H4 (cell line): ENCODE measurements at regions not wholly inside any gene's neighbourhood (a gene's known extent, or its start where the extent isn't known, plus 50 kb on each side); places are given as distances from the start of the nearest gene placed in this dataset.
A peak's percentile ranks its signal among the peaks of the same experiment; 100 is the strongest.
"Not testable (repeated sequence)": the region's sequence is repeated elsewhere in the genome, so short reads cannot be mapped to it uniquely, and the experiment has no call there.

Experiments used
- DNase-seq: peaks from one replicate; pipeline ENCODE4 v3.0.0-alpha.2; 2015; ENCODE audit warnings: low spot score

- DNase-seq = no peak
Observed at GRCh38 chr20:47868236-47868635, 83.0 kb upstream of the SULF2 start.

GRCh38 chr20:47867831-47868230, 82.5 kb upstream of the SULF2 start:
- DNase-seq = no peak

GRCh38 chr20:47866480-47866879, 81.2 kb upstream of the SULF2 start:
- no peak for DNase-seq

- DNase-seq = no peak
Observed at GRCh38 chr20:47865912-47866311, 80.6 kb upstream of the SULF2 start.

- no peak for DNase-seq
Observed at GRCh38 chr20:47865451-47865850, 80.2 kb upstream of the SULF2 start.

- no peak for DNase-seq
Observed at GRCh38 chr20:47863981-47864380, 78.7 kb upstream of the SULF2 start.

GRCh38 chr20:47863315-47863965, 78.2 kb upstream of the SULF2 start:
- DNase-seq = no peak

- DNase-seq = no peak
Observed at GRCh38 chr20:47862574-47863240, 77.4 kb upstream of the SULF2 start.

- no peak for DNase-seq
Observed at GRCh38 chr20:47861116-47861515, 75.8 kb upstream of the SULF2 start.

GRCh38 chr20:47860049-47860830, 75.0 kb upstream of the SULF2 start:
- DNase-seq = no peak

GRCh38 chr20:47859278-47859677, 74.0 kb upstream of the SULF2 start:
- no peak for DNase-seq

- peak; percentile 33 for DNase-seq
Observed at GRCh38 chr20:47857569-47858464, 72.5 kb upstream of the SULF2 start.

- no peak for DNase-seq
Observed at GRCh38 chr20:47857187-47857568, 71.9 kb upstream of the SULF2 start.

- DNase-seq = no peak
Observed at GRCh38 chr20:47855799-47856198, 70.5 kb upstream of the SULF2 start.

- peak; percentile 70 for DNase-seq
Observed at GRCh38 chr20:47854687-47855212, 69.5 kb upstream of the SULF2 start.

- DNase-seq = no peak
Observed at GRCh38 chr20:47851774-47852173, 66.5 kb upstream of the SULF2 start.

- no peak for DNase-seq
Observed at GRCh38 chr20:47850146-47850545, 64.9 kb upstream of the SULF2 start.

- DNase-seq = no peak
Observed at GRCh38 chr20:47849596-47849995, 64.3 kb upstream of the SULF2 start.

- no peak for DNase-seq
Observed at GRCh38 chr20:47849006-47849405, 63.7 kb upstream of the SULF2 start.

GRCh38 chr20:47848534-47848933, 63.3 kb upstream of the SULF2 start:
- DNase-seq = not testable (repeated sequence)

GRCh38 chr20:47847884-47848485, 62.7 kb upstream of the SULF2 start:
- no peak for DNase-seq
